T-helper 22 cell (primary cell): ENCODE measurements at regions not wholly inside any gene's neighbourhood (a gene's known extent, or its start where the extent isn't known, plus 50 kb on each side); places are given as distances from the start of the nearest gene placed in this dataset.
A peak's percentile ranks its signal among the peaks of the same experiment; 100 is the strongest.
"Not testable (repeated sequence)": the region's sequence is repeated elsewhere in the genome, so short reads cannot be mapped to it uniquely, and the experiment has no call there.

Source experiments
- DNase-seq: peaks from one replicate; pipeline ENCODE4 v3.0.0-alpha.2; 2020; ENCODE audit warnings: low read depth

DNA sequence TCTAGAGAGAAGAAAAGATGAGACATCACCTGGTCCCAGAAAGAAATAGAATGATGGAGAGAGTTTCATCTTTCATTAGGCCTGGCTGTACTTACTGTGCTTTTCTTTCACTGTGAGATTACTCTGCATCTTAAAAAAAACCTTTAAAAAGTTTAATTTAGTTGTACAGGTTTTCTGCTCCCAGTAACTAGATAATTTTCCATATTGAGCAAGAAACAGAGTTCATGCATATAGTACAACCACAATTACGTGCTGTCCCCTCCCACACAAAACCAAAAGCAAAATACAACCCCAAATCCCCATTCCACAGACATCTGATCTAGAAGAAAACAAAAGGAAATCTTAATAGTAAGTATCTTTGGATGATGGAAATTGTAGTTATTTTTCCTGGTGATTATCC lies 371.2 kb downstream of the SH2D1A start:
- DNase-seq = no peak

- DNase-seq = no peak
These were observed 372.7 kb downstream of the SH2D1A start for GRCh38 chrX:124719060-124719459.

DNA sequence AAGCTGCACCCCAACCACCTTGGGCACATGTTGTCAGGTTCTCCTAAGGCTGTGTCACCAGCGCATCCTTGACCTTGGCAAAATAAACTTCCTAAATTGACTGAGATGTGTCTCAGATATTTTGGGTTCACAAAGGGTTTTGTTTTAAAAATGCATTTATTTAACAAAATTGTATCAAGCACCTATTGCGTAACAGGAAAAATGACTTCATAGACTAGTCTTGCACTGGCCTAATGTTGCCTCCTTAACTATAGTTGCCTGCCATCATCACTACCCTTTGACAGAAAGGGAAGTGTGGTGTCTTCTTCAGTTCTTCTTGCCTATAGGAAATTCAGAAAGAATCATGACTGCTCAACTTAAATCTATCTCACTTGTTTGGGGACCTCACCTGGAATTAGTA lies 374.2 kb downstream of the SH2D1A start:
- no peak for DNase-seq

GRCh38 chrX:124725502-124725901 lies 379.1 kb downstream of the SH2D1A start:
- no peak for DNase-seq

DNA sequence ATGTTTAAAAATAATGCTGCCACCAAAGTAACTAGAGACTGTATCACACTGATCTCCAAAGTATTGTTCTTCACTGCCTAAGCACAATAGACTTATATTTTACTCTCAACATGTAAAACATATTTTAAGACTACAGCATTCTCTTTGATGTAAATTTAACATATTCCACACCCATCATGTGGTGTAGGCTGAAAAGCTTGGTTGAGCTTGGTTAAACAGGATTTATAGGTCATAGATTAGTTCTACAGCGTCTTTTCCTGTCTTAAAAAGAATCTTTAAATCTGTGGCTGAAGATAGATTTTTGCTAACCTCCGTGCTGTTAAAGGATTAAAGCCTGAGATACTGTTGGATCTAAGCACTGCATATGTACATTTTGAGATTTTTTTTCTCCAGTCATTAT lies 379.9 kb downstream of the SH2D1A start:
- DNase-seq = no peak

DNA sequence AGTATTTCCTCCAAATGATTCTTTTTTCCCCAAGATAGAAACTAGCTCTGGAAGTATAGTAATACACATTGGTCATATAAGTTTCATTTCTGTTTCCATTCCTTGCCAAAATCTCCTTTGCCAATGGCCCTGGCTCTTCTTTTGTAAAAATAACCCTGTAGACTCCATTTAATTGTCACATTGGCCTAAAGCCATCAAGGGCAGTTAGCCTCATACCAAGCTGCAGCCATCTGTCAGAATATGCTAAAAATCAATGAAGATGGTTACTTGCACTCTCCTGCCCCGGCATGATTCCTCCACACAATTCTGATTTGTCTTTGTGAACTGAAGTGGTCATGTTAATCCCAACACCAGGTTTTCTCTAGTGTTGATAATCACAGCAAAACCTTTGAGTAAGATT lies 380.5 kb downstream of the SH2D1A start:
- DNase-seq = no peak

GRCh38 chrX:124736553-124737270 lies 390.3 kb downstream of the SH2D1A start:
- DNase-seq = peak; percentile 15

GRCh38 chrX:124737771-124738170 lies 391.4 kb downstream of the SH2D1A start:
- DNase-seq = no peak

DNA sequence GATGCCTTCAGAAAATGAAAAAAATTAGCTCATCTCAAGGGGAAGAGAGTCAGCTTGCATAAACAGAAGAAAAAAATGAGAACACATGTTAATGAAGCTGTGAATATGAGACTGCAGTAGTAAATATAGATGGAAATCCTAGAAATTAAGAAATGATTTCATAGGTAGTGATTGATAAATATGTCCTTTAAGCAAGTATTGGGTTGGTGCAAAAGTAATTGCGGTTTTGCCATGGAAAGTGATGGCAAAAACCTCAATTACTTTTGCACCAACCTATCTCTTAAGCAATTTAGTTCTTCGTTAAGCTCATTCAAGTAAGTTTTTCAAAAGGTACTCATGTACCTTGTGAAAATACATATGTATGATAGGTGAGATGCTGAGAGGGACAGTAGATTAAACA lies 400.9 kb downstream of the SH2D1A start:
- DNase-seq = no peak

- DNase-seq = no peak
These were observed 418.0 kb downstream of the SH2D1A start for GRCh38 chrX:124764354-124764753.

- DNase-seq = no peak
These were observed 422.8 kb downstream of the SH2D1A start for GRCh38 chrX:124769166-124769565.

DNA sequence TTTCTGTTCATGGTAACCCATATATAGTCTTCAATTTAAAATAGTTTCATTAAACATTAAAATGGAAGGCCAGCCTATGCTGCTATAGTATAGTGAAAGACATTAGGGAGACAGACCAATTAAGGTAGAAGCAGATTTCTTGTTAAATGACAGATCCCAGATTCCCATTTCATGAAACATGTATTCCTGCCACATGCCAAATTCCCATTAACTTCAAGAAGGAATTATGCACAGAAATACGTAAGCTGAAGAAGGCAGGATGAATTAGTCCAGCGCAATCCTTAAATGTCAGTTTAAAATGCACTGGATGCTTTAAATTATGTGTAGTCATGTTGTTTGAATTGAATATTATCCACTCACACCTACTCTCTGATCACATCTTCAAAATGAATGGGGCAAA lies 424.9 kb downstream of the SH2D1A start:
- DNase-seq = no peak

DNA sequence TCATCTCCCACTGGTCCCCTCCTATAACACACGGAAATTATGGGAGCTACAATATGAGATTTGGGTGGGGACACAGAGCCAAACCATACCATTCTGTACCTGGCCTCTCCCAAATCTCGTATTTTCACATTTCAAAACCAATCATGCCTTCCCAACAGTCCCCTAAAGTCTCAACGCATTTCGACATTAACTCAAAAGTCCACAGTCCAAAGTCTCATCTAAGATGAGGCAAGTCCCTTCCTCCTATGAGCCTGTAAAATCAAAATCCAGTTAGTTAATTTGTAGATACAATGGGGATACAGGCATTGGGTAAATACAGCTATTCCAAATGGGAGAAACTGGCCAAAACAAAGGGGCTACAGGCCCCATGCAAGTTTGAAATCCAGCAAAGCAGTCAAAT lies 441.9 kb downstream of the SH2D1A start:
- not testable (repeated sequence) for DNase-seq

GRCh38 chrX:124789874-124790273 lies 443.5 kb downstream of the SH2D1A start:
- not testable (repeated sequence) for DNase-seq

DNA sequence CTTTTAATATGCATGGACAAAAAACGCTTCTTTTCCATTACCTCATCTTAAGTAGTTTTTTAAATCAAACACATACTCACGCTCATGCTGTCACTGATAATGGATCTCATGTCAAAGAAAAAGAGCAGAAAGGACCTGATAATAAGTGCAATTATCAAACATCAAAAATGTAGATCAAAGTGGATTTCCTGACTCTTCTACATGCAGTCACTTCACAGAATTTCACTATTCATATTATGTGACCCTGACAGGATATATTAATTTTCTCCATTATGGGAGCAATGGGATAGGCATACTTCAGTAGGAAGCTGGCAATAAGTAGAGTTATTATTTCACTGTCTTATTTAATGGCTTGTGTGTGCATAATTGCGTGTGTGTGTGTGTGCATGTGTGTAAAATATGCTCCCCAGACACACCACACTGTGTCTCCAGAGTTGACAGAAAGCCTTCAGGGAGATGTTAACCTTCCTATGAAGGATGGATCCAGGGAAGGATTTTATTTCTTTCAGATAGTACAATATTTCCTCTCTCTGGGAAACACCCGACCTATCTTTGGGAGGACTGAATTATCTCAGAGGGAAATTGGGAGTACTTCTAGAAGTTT lies 445.2 kb downstream of the SH2D1A start:
- DNase-seq = no peak

DNA sequence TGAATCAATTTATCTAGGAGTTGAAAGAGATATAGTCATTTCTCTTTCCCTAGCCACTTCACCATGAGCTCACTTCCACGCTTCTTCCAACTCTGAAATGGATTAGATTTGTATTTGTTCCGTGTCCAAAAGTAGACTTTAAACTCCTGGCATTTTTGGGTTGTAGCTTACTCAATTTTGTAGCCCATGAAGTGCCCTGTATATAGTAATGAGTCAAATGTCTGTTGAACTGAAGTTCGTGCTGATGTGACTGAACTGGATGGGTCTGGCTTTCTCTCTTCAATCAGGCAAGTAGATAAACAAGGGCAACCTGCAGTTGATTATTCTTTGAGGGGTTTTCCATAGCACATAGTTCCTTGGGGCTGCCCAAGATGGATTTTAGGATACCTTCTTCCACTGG lies 450.6 kb downstream of the SH2D1A start:
- no peak for DNase-seq

- DNase-seq = no peak
These were observed 458.6 kb downstream of the SH2D1A start for GRCh38 chrX:124804962-124805361.

DNA sequence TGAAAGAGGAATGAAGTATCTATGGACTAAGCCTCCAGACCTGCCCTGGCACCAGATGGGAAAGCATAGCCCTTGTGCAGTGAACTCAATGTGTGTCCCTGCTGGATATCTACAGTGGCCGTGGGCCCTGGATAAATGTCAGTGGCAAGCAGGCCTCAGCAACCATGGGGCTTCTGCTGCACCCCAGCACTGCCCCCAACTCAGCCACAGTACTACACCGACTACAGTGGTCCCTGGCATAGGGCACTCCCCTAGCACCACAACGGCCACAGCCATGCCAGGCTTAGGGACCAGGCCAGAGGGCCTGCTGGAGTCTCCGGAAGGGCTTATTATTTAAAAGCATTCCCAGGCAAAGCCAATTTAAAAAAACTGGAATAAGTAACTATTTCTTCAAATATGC lies 459.1 kb downstream of the SH2D1A start:
- DNase-seq = no peak

GRCh38 chrX:124814106-124814505 lies 467.7 kb downstream of the SH2D1A start:
- DNase-seq = no peak

DNA sequence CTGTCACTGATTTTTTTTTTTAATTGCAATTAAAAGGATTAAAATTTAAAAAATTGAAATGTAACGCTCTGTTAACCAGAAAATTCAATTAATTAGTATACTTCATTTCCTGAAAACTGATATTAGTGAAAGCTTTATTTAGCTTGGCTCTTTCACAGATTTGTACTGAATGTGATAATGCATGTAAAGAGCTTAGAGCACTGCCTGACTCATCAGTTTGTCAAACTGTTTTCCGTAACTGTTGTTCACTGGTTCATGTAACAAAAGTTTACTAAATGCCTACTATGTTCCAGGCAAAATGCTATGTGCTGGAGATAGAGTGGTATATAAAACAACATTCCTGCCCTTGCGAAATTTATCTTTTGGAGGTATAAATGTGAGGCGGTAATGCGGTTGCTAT lies 471.7 kb downstream of the SH2D1A start:
- DNase-seq = no peak

DNA sequence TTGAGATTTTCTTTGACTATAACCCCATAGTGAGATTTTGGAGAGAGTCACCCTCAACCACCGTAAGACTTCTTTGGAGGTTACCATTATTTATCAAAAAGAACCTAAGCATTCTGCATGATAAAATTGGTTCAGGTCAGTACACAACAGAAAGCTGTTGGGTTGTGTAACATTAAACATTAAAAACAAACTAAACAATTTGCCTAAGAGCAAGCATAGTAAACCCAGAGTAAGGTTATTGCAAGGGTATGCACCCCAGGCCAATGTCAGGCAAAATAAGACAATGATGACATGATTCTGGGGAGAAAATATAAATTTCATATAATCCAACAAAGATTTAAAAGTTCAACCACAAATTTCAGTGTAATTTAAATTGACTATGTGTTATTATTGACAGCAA lies 472.4 kb downstream of the SH2D1A start:
- DNase-seq = no peak

- no peak for DNase-seq
These were observed 474.4 kb downstream of the SH2D1A start for GRCh38 chrX:124820738-124821137.

DNA sequence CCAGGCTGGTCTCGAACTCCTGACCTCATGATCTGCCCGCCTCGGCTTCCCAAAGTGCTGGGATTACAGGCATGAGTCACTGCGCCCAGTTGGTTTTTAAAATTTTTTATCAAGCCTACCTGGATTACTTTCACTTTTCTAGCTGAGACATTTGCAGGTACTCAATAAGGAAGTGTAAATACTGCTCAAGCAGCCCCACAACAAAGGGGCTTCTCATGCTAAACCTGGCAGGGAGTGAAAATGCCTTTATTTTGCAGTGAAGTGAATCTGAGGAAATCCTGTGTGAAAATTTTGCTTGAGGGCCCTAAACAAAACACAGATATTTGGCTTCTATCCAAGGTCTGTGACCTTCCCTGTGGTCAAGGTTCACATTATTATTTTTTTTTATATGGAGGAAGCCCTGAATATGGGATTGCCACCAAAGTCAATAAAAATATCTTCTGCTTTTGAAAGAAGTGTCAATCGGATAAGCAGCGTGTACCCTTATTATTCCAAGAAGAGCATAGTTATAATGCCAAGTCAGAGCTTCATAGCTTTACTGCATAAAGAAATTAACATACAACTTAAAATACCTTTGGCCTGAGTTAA lies 481.0 kb downstream of the SH2D1A start:
- no peak for DNase-seq

GRCh38 chrX:124829930-124830329 lies 483.6 kb downstream of the SH2D1A start:
- DNase-seq = no peak
